GM12878 (cell line): ENCODE measurements at regions not wholly inside any gene's neighbourhood (a gene's known extent, or its start where the extent isn't known, plus 50 kb on each side); places are given as distances from the start of the nearest gene placed in this dataset.

Source experiments
- ATAC-seq: fragments of 200-7000 bp; cut with Tn5 transposase; 3 replicates; pipeline ENCODE4 v1.9.1; 2020; ENCODE audit warnings: mild to moderate bottlenecking, moderate library complexity
- BruUV-seq: library from RNA; stranded (reverse); fragments of 400-500 nt; replicated peaks from 2 replicates; lab custom pipeline; 2021; lab: Mats Ljungman, UMichigan
- CTCF ChIA-PET: fragments of 300-600 bp; sonication (Branson Sonifier 250); formaldehyde crosslinking; extraction: SDS; loops from one replicate; lab custom pipeline; 2021; ENCODE audit warnings: inconsistent platforms; lab: Yijun Ruan, JAX
- POLR2A ChIA-PET: fragments of 350-600 bp; formaldehyde crosslinking; extraction: SDS; loops from one replicate; lab custom pipeline; 2021; ENCODE audit warnings: inconsistent platforms; lab: Charles Lee
- RAD21 ChIA-PET: fragments of 300-600 bp; sonication (Branson Sonifier 250); formaldehyde crosslinking; loops from one replicate; lab custom pipeline; 2023; ENCODE audit warnings: antibody characterized with exemption; ENCODE audit not compliant: unreplicated experiment; lab: Charles Lee
- SMC1A ChIA-PET: fragments of 300-600 bp; sonication (Branson Sonifier 250); formaldehyde crosslinking; loops from one replicate; lab custom pipeline; 2023; ENCODE audit not compliant: unreplicated experiment, uncharacterized antibody; lab: Charles Lee
- DNase-seq: peaks from one replicate; pipeline ENCODE4 v3.0.0-alpha.2; 2011; ENCODE audit warnings: low read depth, low spot score
- FAIRE-seq: peaks from 3 replicates; lab custom pipeline; 2011; peaks lifted over from hg19 to GRCh38; lab: Jason Lieb, UNC
- H2AFZ ChIP-seq: 2 replicates; pipeline ENCODE4 v1.6.0; 2011; ENCODE audit warnings: low read depth, low read length, control low read depth; ENCODE audit not compliant: control insufficient read depth
- H3K27ac ChIP-seq: 2 replicates; pipeline ENCODE4 v1.5.1; 2011; ENCODE audit warnings: control low read depth; ENCODE audit not compliant: control insufficient read depth, insufficient read depth
- H3K27me3 ChIP-seq, 2 experiments: replicated peaks in 1 of 2; 2 replicates each; pipeline versions ENCODE4 v1.6.0 to v1.6.1; 2011; ENCODE audit warnings: low read length in 1 of 2; ENCODE audit not compliant: control insufficient read depth in 2 of 2, insufficient read depth in 2 of 2
- H3K36me3 ChIP-seq, 2 experiments: 2 replicates each; pipeline ENCODE4 v1.5.1; 2011; ENCODE audit warnings: low read length in 1 of 2; ENCODE audit not compliant: control insufficient read depth in 2 of 2, insufficient read depth in 2 of 2
- H3K4me1 ChIP-seq: 2 replicates; pipeline ENCODE4 v1.6.1; 2011; ENCODE audit warnings: mild to moderate bottlenecking, low read length, moderate library complexity, mixed read lengths; ENCODE audit not compliant: control insufficient read depth, insufficient read depth
- H3K4me2 ChIP-seq: 2 replicates; pipeline ENCODE4 v1.6.0; 2011; ENCODE audit warnings: control low read depth; ENCODE audit not compliant: control insufficient read depth, insufficient read depth
- H3K4me3 ChIP-seq: fragments of 200-600 bp; sonication (generic); 2 replicates; pipeline ENCODE4 v1.5.1; 2016
- H3K79me2 ChIP-seq: 2 replicates; pipeline ENCODE4 v1.6.0; 2011; ENCODE audit warnings: low read length; ENCODE audit not compliant: control insufficient read depth, insufficient read depth
- H3K9ac ChIP-seq: 2 replicates; pipeline ENCODE4 v1.8.0; 2011; ENCODE audit warnings: low read length, control low read depth, mixed read lengths; ENCODE audit not compliant: control insufficient read depth, insufficient read depth
- H3K9me3 ChIP-seq: replicated peaks from 3 replicates; pipeline ENCODE4 v1.5.1; 2011; ENCODE audit warnings: mild to moderate bottlenecking, low read length; ENCODE audit not compliant: control insufficient read depth, insufficient read depth
- H4K20me1 ChIP-seq: 2 replicates; pipeline ENCODE4 v1.6.0; 2011; ENCODE audit not compliant: control insufficient read depth, insufficient read depth
- CHD4 ChIP-seq: fragments of 200-600 bp; sonication (generic); IDR thresholded peaks from 2 replicates; pipeline ENCODE4 v1.6.1; 2016; ENCODE audit warnings: mild to moderate bottlenecking
- CTCF ChIP-seq, 3 experiments: IDR thresholded peaks in 2 of 3; conservative IDR thresholded peaks in 1 of 3; 2 replicates each; pipeline ENCODE4 v1.5.1; 2011; ENCODE audit warnings: low read depth in 3 of 3, low read length in 3 of 3, mild to moderate bottlenecking in 3 of 3, control low read depth in 2 of 3, moderate library complexity in 2 of 3, inconsistent platforms in 1 of 3, mixed read lengths in 1 of 3; ENCODE audit not compliant: control insufficient read depth in 2 of 3, insufficient read depth in 1 of 3; ENCODE audit errors: extremely low read depth in 1 of 3
- DPF2 ChIP-seq: fragments of 450-650 bp; IDR thresholded peaks from 2 replicates; pipeline ENCODE4 v1.6.1; 2017; ENCODE audit warnings: mild to moderate bottlenecking
- EED ChIP-seq: sonication (generic); IDR thresholded peaks from 2 replicates; pipeline ENCODE4 v1.6.1; 2016; ENCODE audit warnings: antibody characterized with exemption, low read depth
- JUND ChIP-seq: IDR thresholded peaks from 2 replicates; pipeline ENCODE4 v1.6.1; 2012; ENCODE audit warnings: low read depth, mild to moderate bottlenecking, low read length, improper control_type of control experiment, moderate library complexity
- NR2C1 ChIP-seq: fragments of 450-650 bp; IDR thresholded peaks from 2 replicates; pipeline ENCODE4 v1.6.1; 2017; ENCODE audit warnings: antibody characterized with exemption, mild to moderate bottlenecking, moderate library complexity
- NRF1 ChIP-seq: conservative IDR thresholded peaks from 2 replicates; pipeline ENCODE4 v1.6.1; 2011; ENCODE audit warnings: mild to moderate bottlenecking, low read depth, low read length, improper control_type of control experiment
- RUNX3 ChIP-seq: IDR thresholded peaks from 2 replicates; pipeline ENCODE4 v1.6.1; 2012; ENCODE audit warnings: low read length, inconsistent platforms
- SP1 ChIP-seq: IDR thresholded peaks from one replicate; pipeline ENCODE4 v1.6.1; 2011; ENCODE audit warnings: low read depth, low read length
- SUZ12 ChIP-seq: fragments of 200-600 bp; sonication (generic); IDR thresholded peaks from one replicate; pipeline ENCODE4 v1.6.1; 2018; ENCODE audit warnings: antibody characterized with exemption, mild to moderate bottlenecking; ENCODE audit not compliant: unreplicated experiment
- TCF3 ChIP-seq: IDR thresholded peaks from 2 replicates; pipeline ENCODE4 v1.6.1; 2012; ENCODE audit warnings: low read depth, mild to moderate bottlenecking, low read length, borderline replicate concordance; ENCODE audit not compliant: insufficient read depth
- YBX1 ChIP-seq: fragments of 450-650 bp; IDR thresholded peaks from 2 replicates; pipeline ENCODE4 v1.6.1; 2016; ENCODE audit warnings: antibody characterized with exemption
- ZBTB33 ChIP-seq: fragments of 450-650 bp; IDR thresholded peaks from 2 replicates; pipeline ENCODE4 v1.6.1; 2017; ENCODE audit warnings: mild to moderate bottlenecking
- ZZZ3 ChIP-seq: IDR thresholded peaks from 2 replicates; pipeline ENCODE4 v1.6.1; 2011; ENCODE audit warnings: low read depth; ENCODE audit not compliant: control insufficient read depth, insufficient read length
- WGBS: methylation state at CpG from one replicate; pipeline ENCODE4 v1.1.6; 2016; ENCODE audit warnings: low lambda C conversion rate; ENCODE audit not compliant: insufficient replicate concordance, insufficient coverage; ENCODE audit errors: missing lambda C conversion rate; 5-methylcytosine and 5-hydroxymethylcytosine counted together
- in situ Hi-C: fragments of 300-500 bp; cut with MboI; formaldehyde crosslinking; loops from 9 replicates; pipeline ENCODE4 v1.14.3; 2018; ENCODE audit warnings: mixed read lengths
- intact Hi-C: fragments of 100-400 bp; cut with micrococcal nuclease; formaldehyde crosslinking; loops from one replicate; pipeline ENCODE4 v1.14.2; 2022; ENCODE audit not compliant: unreplicated experiment
- TF ChIP-seq, protein P1 (sequence below): fragments of 450-650 bp; IDR thresholded peaks from 2 replicates; pipeline ENCODE4 v1.6.1; 2017; ENCODE audit warnings: borderline replicate concordance

DNA sequence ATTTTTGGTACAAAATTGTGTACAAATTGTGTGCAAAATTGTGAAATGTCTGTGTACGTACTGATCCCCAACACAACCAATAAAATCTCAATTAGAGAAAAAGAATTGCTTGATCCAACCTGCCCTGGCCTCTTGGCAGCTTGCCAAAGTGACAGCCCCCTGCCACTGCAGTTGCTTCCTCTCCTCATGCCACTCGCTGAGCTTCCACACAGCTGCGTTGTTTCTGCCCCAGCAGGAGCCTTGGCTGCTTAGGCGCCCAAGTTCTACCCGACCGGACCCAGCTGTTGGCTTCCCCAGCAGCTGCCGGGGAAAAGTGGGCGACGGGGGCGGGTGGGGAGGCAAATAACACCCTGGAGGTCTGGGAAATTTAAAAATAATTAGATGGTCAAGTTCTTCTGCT, 171.8 kb upstream of the ATF7IP start:
- intact Hi-C loops, result no loop called here
- POLR2A ChIA-PET, result no interaction called here
- H3K27ac ChIP-seq, result no peak overlapping the region
- TF ChIP-seq EED, result no peak
- no peak for TF ChIP-seq TCF3
- no peak for TF ChIP-seq NR2C1
- TF ChIP-seq JUND, result no peak
- TF ChIP-seq, all 136 proteins: peak for 0
- ChIA-PET SMC1A (no interaction called here), CTCF (interaction anchor here (0.6 kb wide), 1 partner anchor 40 kb away, joined by 3 read pairs; no protein-coding TSS in a partner anchor), RAD21 (no interaction called here)
- no peaks in the 10 kb centered on the region for H3K36me3 ChIP-seq
- no peak overlapping the region for H3K9ac ChIP-seq
- no peak for ATAC-seq
- WGBS, result 39% methylated on average over 10 of the region's 10 CpGs
- DNase-seq, result no peak
- no peaks in the 10 kb centered on the region for H3K79me2 ChIP-seq
- in situ Hi-C loops, result no loop called here
- no peak for FAIRE-seq
- no peaks in the 10 kb centered on the region for H3K4me1 ChIP-seq
- no peaks in the 10 kb centered on the region for H3K27me3 ChIP-seq
- no peak overlapping the region for H3K4me2 ChIP-seq
- no TSS peak for BruUV-seq
- H3K9me3 ChIP-seq, result no peaks in the 10 kb centered on the region; the same call in 1 of the 3 replicates
- H4K20me1 ChIP-seq, result no peaks in the 10 kb centered on the region
- no peak overlapping the region for H2AFZ ChIP-seq
- H3K4me3 ChIP-seq, result no peak overlapping the region

DNA sequence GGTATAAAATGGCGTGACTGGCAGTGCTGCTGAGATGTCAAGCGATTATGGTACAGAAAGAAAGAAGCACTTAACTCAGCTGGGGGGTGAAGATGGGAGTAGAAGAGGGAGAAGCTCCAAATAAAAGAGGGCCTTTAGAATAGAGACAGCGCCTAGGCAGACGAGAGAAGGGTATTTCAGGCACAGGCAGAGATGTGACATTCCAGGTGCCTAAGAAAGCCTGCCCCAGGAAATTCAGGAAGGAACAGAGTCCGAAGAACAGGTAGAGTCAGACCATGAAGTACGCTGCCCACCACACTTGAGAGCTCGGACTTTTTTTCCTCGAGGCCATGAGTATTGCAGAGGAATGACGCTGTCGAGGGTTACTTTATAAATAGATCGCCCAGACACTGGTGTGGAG, 170.9 kb upstream of the ATF7IP start:
- no peak overlapping the region for H3K4me3 ChIP-seq
- no peaks in the 10 kb centered on the region for H3K27me3 ChIP-seq
- POLR2A ChIA-PET, result no interaction called here
- H4K20me1 ChIP-seq, result no peaks in the 10 kb centered on the region
- in situ Hi-C loops, result no loop called here
- H3K79me2 ChIP-seq, result no peaks in the 10 kb centered on the region
- no peak overlapping the region for H2AFZ ChIP-seq
- H3K36me3 ChIP-seq, result no peaks in the 10 kb centered on the region
- no peak for FAIRE-seq
- SMC1A ChIA-PET, result interaction anchor here (0.6 kb wide), 1 partner anchor 792 kb away, joined by 3 read pairs; no protein-coding TSS in a partner anchor
- intact Hi-C loops, result no loop called here
- CTCF ChIA-PET, result no interaction called here
- no peak for ATAC-seq
- 78% methylated on average over 11 of the region's 11 CpGs for WGBS
- no peak for DNase-seq
- BruUV-seq, result no TSS peak
- RAD21 ChIA-PET, result no interaction called here
- H3K9ac ChIP-seq, result no peak overlapping the region
- H3K4me1 ChIP-seq, result no peaks in the 10 kb centered on the region
- H3K4me2 ChIP-seq, result no peak overlapping the region
- H3K9me3 ChIP-seq, result no peaks in the 10 kb centered on the region; the same call in 1 of the 3 replicates
- H3K27ac ChIP-seq, result no peak overlapping the region
- TF ChIP-seq NRF1 (no peak), RUNX3 (no peak), SP1 (no peak), ZZZ3 (no peak), DPF2 (no peak), YBX1 (no peak), CTCF (IDR thresholded peaks at IDR 0.05 in 2 of 3, conservative IDR thresholded peaks at IDR 0.05 in 1 of 3; ENCODE audit: control insufficient read depth in 2 of 3, extremely low read depth in 1 of 3, insufficient read depth in 1 of 3, low read depth in 3 of 3, low read length in 3 of 3) (no peak), SUZ12 (no peak), ZBTB33 (no peak), EED (no peak), CHD4 (no peak)
- TF ChIP-seq, protein P1, sequence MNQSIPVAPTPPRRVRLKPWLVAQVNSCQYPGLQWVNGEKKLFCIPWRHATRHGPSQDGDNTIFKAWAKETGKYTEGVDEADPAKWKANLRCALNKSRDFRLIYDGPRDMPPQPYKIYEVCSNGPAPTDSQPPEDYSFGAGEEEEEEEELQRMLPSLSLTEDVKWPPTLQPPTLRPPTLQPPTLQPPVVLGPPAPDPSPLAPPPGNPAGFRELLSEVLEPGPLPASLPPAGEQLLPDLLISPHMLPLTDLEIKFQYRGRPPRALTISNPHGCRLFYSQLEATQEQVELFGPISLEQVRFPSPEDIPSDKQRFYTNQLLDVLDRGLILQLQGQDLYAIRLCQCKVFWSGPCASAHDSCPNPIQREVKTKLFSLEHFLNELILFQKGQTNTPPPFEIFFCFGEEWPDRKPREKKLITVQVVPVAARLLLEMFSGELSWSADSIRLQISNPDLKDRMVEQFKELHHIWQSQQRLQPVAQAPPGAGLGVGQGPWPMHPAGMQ, result no peak
